HepG2 (cell line): ENCODE measurements at regions not wholly inside any gene's neighbourhood (a gene's known extent, or its start where the extent isn't known, plus 50 kb on each side); places are given as distances from the start of the nearest gene placed in this dataset.

Source experiments
- ATAC-seq: fragments of 200-7000 bp; cut with Tn5 transposase; 3 replicates; pipeline ENCODE4 v1.9.1; 2020; ENCODE audit warnings: mild to moderate bottlenecking, moderate library complexity
- BruUV-seq: library from RNA; stranded (reverse); fragments of 400-500 nt; replicated peaks from 2 replicates; lab custom pipeline; 2021; lab: Mats Ljungman, UMichigan
- CTCF ChIA-PET: fragments of 300-600 bp; formaldehyde crosslinking; extraction: SDS; loops from one replicate; lab custom pipeline; 2021; ENCODE audit warnings: low total read pairs, inconsistent platforms, low intra/inter-chr PET ratio; lab: Yijun Ruan, JAX
- POLR2A ChIA-PET: fragments of 350-600 bp; sonication (Branson Sonifier 250); formaldehyde crosslinking; loops from one replicate; lab custom pipeline; 2020; ENCODE audit warnings: antibody characterized with exemption, inconsistent platforms; lab: Yijun Ruan, JAX
- DNase-seq: peaks from one replicate; pipeline ENCODE4 v3.0.0-alpha.2; 2015; ENCODE audit warnings: low spot score
- FAIRE-seq: peaks from 3 replicates; lab custom pipeline; 2011; peaks lifted over from hg19 to GRCh38; lab: Jason Lieb, UNC
- H2AFZ ChIP-seq: one replicate; pipeline ENCODE4 v1.6.1; 2011; ENCODE audit warnings: low read length, inconsistent platforms
- H3K27ac ChIP-seq: fragments of 300-600 bp; 3 replicates; pipeline ENCODE4 v1.8.0; 2011; ENCODE audit warnings: mixed run types, mild to moderate bottlenecking, mixed read lengths, low read length, inconsistent platforms; ENCODE audit not compliant: insufficient read depth; ENCODE audit errors: extremely low read length
- H3K27me3 ChIP-seq, 2 experiments: fragments of 200-600 bp in 1 of 2; 2 replicates in 1 of 2; 3 replicates in 1 of 2; pipeline versions ENCODE4 v1.6.0 to v1.8.0; 2011; ENCODE audit warnings: low read length in 2 of 2, mild to moderate bottlenecking in 2 of 2, moderate library complexity in 2 of 2, inconsistent platforms in 1 of 2; ENCODE audit not compliant: insufficient read depth in 2 of 2, control insufficient read depth in 1 of 2
- H3K36me3 ChIP-seq, 2 experiments: fragments of 200-600 bp in 1 of 2; replicated peaks in 1 of 2; 2 replicates in 1 of 2; 3 replicates in 1 of 2; pipeline versions ENCODE4 v1.5.1 to v1.8.0; 2011; ENCODE audit warnings: low read length in 2 of 2, inconsistent platforms in 1 of 2; ENCODE audit not compliant: insufficient read depth in 2 of 2, control insufficient read depth in 1 of 2
- H3K4me1 ChIP-seq: 2 replicates; pipeline ENCODE4 v1.5.1; 2012; ENCODE audit warnings: low read length, inconsistent platforms; ENCODE audit not compliant: insufficient read depth
- H3K4me2 ChIP-seq: 2 replicates; pipeline ENCODE4 v1.6.0; 2011; ENCODE audit warnings: low read depth, low read length, inconsistent platforms
- H3K4me3 ChIP-seq, 3 experiments: fragments of 200-600 bp in 1 of 3; sonication (generic), shearing (Covaris generic) in 1 of 3; replicated peaks in 1 of 3; 2 replicates each; pipeline ENCODE4 v1.5.1; 2011 to 2016; ENCODE audit warnings: low read length in 3 of 3, inconsistent platforms in 2 of 3, low read depth in 2 of 3, mild to moderate bottlenecking in 2 of 3, control low read depth in 1 of 3, mixed read lengths in 1 of 3; ENCODE audit not compliant: insufficient read depth in 1 of 3
- H3K79me2 ChIP-seq: one replicate; pipeline ENCODE4 v1.6.1; 2011; ENCODE audit warnings: low read length, inconsistent platforms; ENCODE audit not compliant: insufficient read depth
- H3K9ac ChIP-seq: 2 replicates; pipeline ENCODE4 v1.6.0; 2011; ENCODE audit warnings: mild to moderate bottlenecking, low read depth, low read length, inconsistent platforms; ENCODE audit not compliant: insufficient read depth
- H3K9me3 ChIP-seq: 2 replicates; pipeline ENCODE4 v1.5.1; 2012; ENCODE audit warnings: mild to moderate bottlenecking, low read length
- H4K20me1 ChIP-seq: 2 replicates; pipeline ENCODE4 v1.6.0; 2011; ENCODE audit warnings: inconsistent platforms, mild to moderate bottlenecking, low read length, moderate library complexity; ENCODE audit not compliant: insufficient read depth
- CEBPB ChIP-seq: IDR thresholded peaks from 2 replicates; pipeline ENCODE4 v1.6.1; 2011; ENCODE audit warnings: low read depth, low read length, improper control_type of control experiment, borderline replicate concordance
- TGIF2 ChIP-seq: IDR thresholded peaks from 2 replicates; pipeline ENCODE4 v1.6.1; 2016; ENCODE audit warnings: control low read depth, missing compliant biosample characterization
- ZFP91 ChIP-seq: sonication (generic); formaldehyde crosslinking; IDR thresholded peaks from 2 replicates; pipeline ENCODE4 v1.9.0; 2022; ENCODE audit warnings: missing genetic modification reagents, mild to moderate bottlenecking, borderline replicate concordance
- ZSCAN25 ChIP-seq: sonication (generic); formaldehyde crosslinking; IDR thresholded peaks from 2 replicates; pipeline ENCODE4 v1.8.0; 2022; ENCODE audit warnings: mild to moderate bottlenecking, missing genetic modification reagents
- WGBS: methylation state at CpG from one replicate; pipeline ENCODE4 v1.1.6; 2017; ENCODE audit warnings: low lambda C conversion rate; 5-methylcytosine and 5-hydroxymethylcytosine counted together
- in situ Hi-C: cut with HindIII; loops from 2 replicates; pipeline ENCODE4 v1.10.0; 2017; ENCODE audit warnings: low pct_unique_long_range_greater_than_20kb; ENCODE audit not compliant: extremely low pct_ligation_motif_present
- intact Hi-C: fragments of 100-400 bp; cut with micrococcal nuclease; formaldehyde crosslinking; loops from one replicate; pipeline ENCODE4 v1.10.0; 2022; ENCODE audit not compliant: unreplicated experiment
- TF ChIP-seq, protein P1 (sequence below): sonication (generic); formaldehyde crosslinking; conservative IDR thresholded peaks from 2 replicates; pipeline ENCODE4 v1.8.0; 2022; ENCODE audit warnings: low read depth, missing genetic modification reagents
- TF ChIP-seq, protein P2 (sequence below): sonication (generic); formaldehyde crosslinking; IDR thresholded peaks from 2 replicates; pipeline ENCODE4 v1.4.0; 2020; ENCODE audit warnings: missing genetic modification reagents

DNA sequence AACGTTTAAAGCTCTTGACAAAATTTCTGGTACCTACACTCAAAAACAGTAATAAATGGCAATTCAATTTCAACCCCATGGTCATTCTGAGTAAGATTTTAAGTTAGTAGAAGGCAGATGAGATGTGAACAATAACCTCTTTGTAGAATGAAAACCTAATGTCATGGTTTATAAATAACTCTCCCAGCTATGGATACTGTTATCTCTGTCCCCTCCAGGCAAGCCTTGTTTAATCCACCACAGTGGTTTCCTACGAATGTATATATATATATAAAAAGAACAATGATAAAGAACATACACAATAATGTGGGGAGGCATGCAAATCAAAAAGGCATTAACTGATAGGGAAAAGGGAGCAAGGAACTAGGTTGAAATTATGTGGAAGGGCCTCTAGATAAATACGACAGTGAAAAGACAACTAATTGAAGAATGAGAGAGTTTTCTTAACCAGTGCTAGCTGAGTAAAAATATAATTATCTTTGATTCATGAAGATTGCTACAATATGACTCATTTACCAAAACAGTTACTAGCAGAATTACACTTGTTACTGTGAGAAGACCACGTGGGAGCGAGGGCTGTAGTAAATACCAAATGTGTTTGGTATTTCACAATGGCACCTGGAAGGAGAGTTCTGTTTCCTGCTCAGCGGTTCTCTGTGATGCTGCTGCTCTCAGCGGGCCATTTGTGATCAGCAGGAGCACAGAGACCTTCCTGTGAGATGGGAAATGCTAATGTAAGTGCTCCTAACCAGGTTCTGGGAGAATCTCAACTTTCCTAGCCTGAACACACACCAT lies 173.7 kb downstream of the MBOAT1 start:
- no peak for ATAC-seq
- no peaks in the 10 kb centered on the region for H3K79me2 ChIP-seq
- intact Hi-C loops: no loop called here
- H3K4me2 ChIP-seq: no peak overlapping the region
- peaks cover 1 to 28% of the 10 kb centered on the region in 2 experiments; a peak in 3 of 5 replicates for H3K27me3 ChIP-seq
- H4K20me1 ChIP-seq: no peaks in the 10 kb centered on the region
- in situ Hi-C loops: no loop called here
- CTCF ChIA-PET: no interaction called here
- no peaks in the 10 kb centered on the region for H3K36me3 ChIP-seq
- no peak for FAIRE-seq
- no peak overlapping the region for H3K9ac ChIP-seq
- no peak overlapping the region for H3K27ac ChIP-seq
- BruUV-seq: no TSS peak
- 1% methylated on average over 7 of the region's 7 CpGs for WGBS
- H3K9me3 ChIP-seq: no peaks in the 10 kb centered on the region
- no peak overlapping the region for H2AFZ ChIP-seq
- TF ChIP-seq CEBPB (0 out of 2 replicates have a peak, but pooled peaks have one; percentile 26), ZSCAN25 (CRISPR knock-in tag) (no peak), TGIF2 (CRISPR knock-in tag) (no peak)
- TF ChIP-seq, protein P1, sequence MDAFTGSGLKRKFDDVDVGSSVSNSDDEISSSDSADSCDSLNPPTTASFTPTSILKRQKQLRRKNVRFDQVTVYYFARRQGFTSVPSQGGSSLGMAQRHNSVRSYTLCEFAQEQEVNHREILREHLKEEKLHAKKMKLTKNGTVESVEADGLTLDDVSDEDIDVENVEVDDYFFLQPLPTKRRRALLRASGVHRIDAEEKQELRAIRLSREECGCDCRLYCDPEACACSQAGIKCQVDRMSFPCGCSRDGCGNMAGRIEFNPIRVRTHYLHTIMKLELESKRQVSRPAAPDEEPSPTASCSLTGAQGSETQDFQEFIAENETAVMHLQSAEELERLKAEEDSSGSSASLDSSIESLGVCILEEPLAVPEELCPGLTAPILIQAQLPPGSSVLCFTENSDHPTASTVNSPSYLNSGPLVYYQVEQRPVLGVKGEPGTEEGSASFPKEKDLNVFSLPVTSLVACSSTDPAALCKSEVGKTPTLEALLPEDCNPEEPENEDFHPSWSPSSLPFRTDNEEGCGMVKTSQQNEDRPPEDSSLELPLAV (CRISPR knock-in tag): no peak
- no peak for DNase-seq
- POLR2A ChIA-PET: no interaction called here
- no peak overlapping the region for H3K4me3 ChIP-seq
- no peaks in the 10 kb centered on the region for H3K4me1 ChIP-seq

GRCh38 chr6:20044883-20045282 lies 167.4 kb downstream of the MBOAT1 start:
- BruUV-seq: no TSS peak
- ATAC-seq (no peak), DNase-seq (no peak), FAIRE-seq (no peak)
- H3K9me3 ChIP-seq: no peaks in the 10 kb centered on the region
- no peaks in the 10 kb centered on the region for H4K20me1 ChIP-seq
- no peaks in the 10 kb centered on the region for H3K79me2 ChIP-seq
- H3K27ac ChIP-seq: no peak overlapping the region
- 12% methylated on average over 1 of the region's 1 CpG for WGBS
- H3K36me3 ChIP-seq: no peaks in the 10 kb centered on the region
- in situ Hi-C loops: no loop called here
- ChIA-PET POLR2A (no interaction called here), CTCF (no interaction called here)
- H3K9ac ChIP-seq: no peak overlapping the region
- H3K4me2 ChIP-seq: no peak overlapping the region
- intact Hi-C loops: no loop called here
- 0 out of 5 replicates have a peak, but pooled peaks cover 0 to 4% of the 10 kb centered on the region in 2 experiments for H3K27me3 ChIP-seq
- no peaks in the 10 kb centered on the region for H3K4me1 ChIP-seq
- no peak overlapping the region for H2AFZ ChIP-seq
- H3K4me3 ChIP-seq: no peak overlapping the region
- TF ChIP-seq ZFP91 (CRISPR knock-in tag): no peak
- TF ChIP-seq, protein P2, sequence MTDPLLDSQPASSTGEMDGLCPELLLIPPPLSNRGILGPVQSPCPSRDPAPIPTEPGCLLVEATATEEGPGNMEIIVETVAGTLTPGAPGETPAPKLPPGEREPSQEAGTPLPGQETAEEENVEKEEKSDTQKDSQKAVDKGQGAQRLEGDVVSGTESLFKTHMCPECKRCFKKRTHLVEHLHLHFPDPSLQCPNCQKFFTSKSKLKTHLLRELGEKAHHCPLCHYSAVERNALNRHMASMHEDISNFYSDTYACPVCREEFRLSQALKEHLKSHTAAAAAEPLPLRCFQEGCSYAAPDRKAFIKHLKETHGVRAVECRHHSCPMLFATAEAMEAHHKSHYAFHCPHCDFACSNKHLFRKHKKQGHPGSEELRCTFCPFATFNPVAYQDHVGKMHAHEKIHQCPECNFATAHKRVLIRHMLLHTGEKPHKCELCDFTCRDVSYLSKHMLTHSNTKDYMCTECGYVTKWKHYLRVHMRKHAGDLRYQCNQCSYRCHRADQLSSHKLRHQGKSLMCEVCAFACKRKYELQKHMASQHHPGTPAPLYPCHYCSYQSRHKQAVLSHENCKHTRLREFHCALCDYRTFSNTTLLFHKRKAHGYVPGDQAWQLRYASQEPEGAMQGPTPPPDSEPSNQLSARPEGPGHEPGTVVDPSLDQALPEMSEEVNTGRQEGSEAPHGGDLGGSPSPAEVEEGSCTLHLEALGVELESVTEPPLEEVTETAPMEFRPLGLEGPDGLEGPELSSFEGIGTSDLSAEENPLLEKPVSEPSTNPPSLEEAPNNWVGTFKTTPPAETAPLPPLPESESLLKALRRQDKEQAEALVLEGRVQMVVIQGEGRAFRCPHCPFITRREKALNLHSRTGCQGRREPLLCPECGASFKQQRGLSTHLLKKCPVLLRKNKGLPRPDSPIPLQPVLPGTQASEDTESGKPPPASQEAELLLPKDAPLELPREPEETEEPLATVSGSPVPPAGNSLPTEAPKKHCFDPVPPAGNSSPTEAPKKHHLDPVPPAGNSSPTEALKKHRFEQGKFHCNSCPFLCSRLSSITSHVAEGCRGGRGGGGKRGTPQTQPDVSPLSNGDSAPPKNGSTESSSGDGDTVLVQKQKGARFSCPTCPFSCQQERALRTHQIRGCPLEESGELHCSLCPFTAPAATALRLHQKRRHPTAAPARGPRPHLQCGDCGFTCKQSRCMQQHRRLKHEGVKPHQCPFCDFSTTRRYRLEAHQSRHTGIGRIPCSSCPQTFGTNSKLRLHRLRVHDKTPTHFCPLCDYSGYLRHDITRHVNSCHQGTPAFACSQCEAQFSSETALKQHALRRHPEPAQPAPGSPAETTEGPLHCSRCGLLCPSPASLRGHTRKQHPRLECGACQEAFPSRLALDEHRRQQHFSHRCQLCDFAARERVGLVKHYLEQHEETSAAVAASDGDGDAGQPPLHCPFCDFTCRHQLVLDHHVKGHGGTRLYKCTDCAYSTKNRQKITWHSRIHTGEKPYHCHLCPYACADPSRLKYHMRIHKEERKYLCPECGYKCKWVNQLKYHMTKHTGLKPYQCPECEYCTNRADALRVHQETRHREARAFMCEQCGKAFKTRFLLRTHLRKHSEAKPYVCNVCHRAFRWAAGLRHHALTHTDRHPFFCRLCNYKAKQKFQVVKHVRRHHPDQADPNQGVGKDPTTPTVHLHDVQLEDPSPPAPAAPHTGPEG: no peak
